Hindlimb muscle (tissue), 1 donor: ENCODE measurements at regions not wholly inside any gene's neighbourhood (a gene's known extent, or its start where the extent isn't known, plus 50 kb on each side); places are given as distances from the start of the nearest gene placed in this dataset.

Experiments
- DNase-seq: peaks from one replicate; pipeline ENCODE4 v3.0.0-alpha.2; 2013

- DNase-seq = no peak
These were observed 100.7 kb upstream of the KCTD3 start for GRCh38 chr1:215466361-215466760.

- DNase-seq = no peak
These were observed 95.6 kb upstream of the KCTD3 start for GRCh38 chr1:215471463-215471862.

GRCh38 chr1:215472723-215473122, 94.4 kb upstream of the KCTD3 start:
- DNase-seq = no peak

GRCh38 chr1:215473943-215474342, 93.2 kb upstream of the KCTD3 start:
- no peak for DNase-seq

- no peak for DNase-seq
These were observed 92.2 kb upstream of the KCTD3 start for GRCh38 chr1:215474940-215475339.

GRCh38 chr1:215475796-215476481, 91.2 kb upstream of the KCTD3 start:
- DNase-seq = no peak

GRCh38 chr1:215476541-215476940, 90.6 kb upstream of the KCTD3 start:
- DNase-seq = no peak

GRCh38 chr1:215477632-215478031, 89.5 kb upstream of the KCTD3 start:
- no peak for DNase-seq

GRCh38 chr1:215479567-215479966, 87.5 kb upstream of the KCTD3 start:
- no peak for DNase-seq

- no peak for DNase-seq
These were observed 85.0 kb upstream of the KCTD3 start for GRCh38 chr1:215482079-215482478.

- DNase-seq = no peak
These were observed 82.7 kb upstream of the KCTD3 start for GRCh38 chr1:215484171-215484939.

GRCh38 chr1:215487466-215487865, 79.6 kb upstream of the KCTD3 start:
- no peak for DNase-seq

- no peak for DNase-seq
These were observed 78.3 kb upstream of the KCTD3 start for GRCh38 chr1:215488850-215489249.

- DNase-seq = no peak
These were observed 77.1 kb upstream of the KCTD3 start for GRCh38 chr1:215489771-215490565.

- peak; percentile 10 for DNase-seq
These were observed 69.6 kb upstream of the KCTD3 start for GRCh38 chr1:215497528-215497927.

GRCh38 chr1:215501496-215501895, 65.6 kb upstream of the KCTD3 start:
- DNase-seq = no peak

- no peak for DNase-seq
These were observed 65.0 kb upstream of the KCTD3 start for GRCh38 chr1:215502081-215502480.

- no peak for DNase-seq
These were observed 60.0 kb upstream of the KCTD3 start for GRCh38 chr1:215507119-215507518.

GRCh38 chr1:215508311-215508710, 58.8 kb upstream of the KCTD3 start:
- DNase-seq = no peak
